SK-N-SH treated with all-trans-retinoic acid at 6 μM for 48 hours (cell line): ENCODE measurements at regions not wholly inside any gene's neighbourhood (a gene's known extent, or its start where the extent isn't known, plus 50 kb on each side); places are given as distances from the start of the nearest gene placed in this dataset.

Experiments
- ATAC-seq: fragments of 200-7000 bp; cut with Tn5 transposase; 3 replicates; pipeline ENCODE4 v1.9.1; 2020; ENCODE audit warnings: mild to moderate bottlenecking, moderate library complexity
- ARNTL ChIP-seq: fragments of 450-650 bp; formaldehyde crosslinking; IDR thresholded peaks from 2 replicates; pipeline ENCODE4 v1.5.0; 2020; ENCODE audit warnings: low read depth, mild to moderate bottlenecking, moderate library complexity, borderline replicate concordance
- BACH2 ChIP-seq: fragments of 250-450 bp; sonication (Bioruptor Pico); IDR thresholded peaks from 2 replicates; pipeline ENCODE4 v1.9.0; 2021; ENCODE audit warnings: mild to moderate bottlenecking, borderline replicate concordance
- CREB5 ChIP-seq: fragments of 250-450 bp; sonication (Bioruptor Pico); IDR thresholded peaks from 2 replicates; pipeline ENCODE4 v1.5.1; 2020; ENCODE audit warnings: low read depth, mild to moderate bottlenecking, moderate library complexity
- CSDC2 ChIP-seq: fragments of 250-450 bp; sonication (Bioruptor Pico); IDR thresholded peaks from 2 replicates; pipeline ENCODE4 v1.5.0; 2020; ENCODE audit warnings: mild to moderate bottlenecking, moderate library complexity
- CSRNP3 ChIP-seq: fragments of 250-450 bp; sonication (Bioruptor Pico); IDR thresholded peaks from 2 replicates; pipeline ENCODE4 v1.5.1; 2021; ENCODE audit warnings: mild to moderate bottlenecking, moderate library complexity
- ESRRG ChIP-seq: fragments of 250-450 bp; sonication (Bioruptor Pico); IDR thresholded peaks from 2 replicates; pipeline ENCODE4 v1.6.1; 2021; ENCODE audit warnings: mild to moderate bottlenecking
- ISL1 ChIP-seq: fragments of 250-450 bp; sonication (Bioruptor Pico); IDR thresholded peaks from 2 replicates; pipeline ENCODE4 v2.1.2; 2022; ENCODE audit warnings: mild to moderate bottlenecking, moderate library complexity
- OSR1 ChIP-seq: fragments of 250-450 bp; sonication (Bioruptor Pico); IDR thresholded peaks from 2 replicates; pipeline ENCODE4 v1.8.0; 2022; ENCODE audit warnings: moderate library complexity, mild to moderate bottlenecking, inconsistent platforms
- PATZ1 ChIP-seq: fragments of 250-450 bp; sonication (Bioruptor Pico); IDR thresholded peaks from 2 replicates; pipeline ENCODE4 v1.8.0; 2020; ENCODE audit warnings: mild to moderate bottlenecking, moderate library complexity, borderline replicate concordance
- POU6F1 ChIP-seq: fragments of 250-450 bp; sonication (Bioruptor Pico); IDR thresholded peaks from 2 replicates; pipeline ENCODE4 v1.8.0; 2021; ENCODE audit warnings: low read depth, mild to moderate bottlenecking, moderate library complexity, borderline replicate concordance
- PPARA ChIP-seq: fragments of 250-450 bp; sonication (Bioruptor Pico); IDR thresholded peaks from 2 replicates; pipeline ENCODE4 v1.5.0; 2020; ENCODE audit warnings: mild to moderate bottlenecking, borderline replicate concordance
- RARB ChIP-seq: fragments of 250-450 bp; sonication (Bioruptor Pico); IDR thresholded peaks from 2 replicates; pipeline ENCODE4 v1.8.0; 2021; ENCODE audit warnings: mild to moderate bottlenecking, moderate library complexity
- SNAI2 ChIP-seq: fragments of 250-450 bp; sonication (Bioruptor Pico); IDR thresholded peaks from 2 replicates; pipeline ENCODE4 v1.5.0; 2020; ENCODE audit warnings: mild to moderate bottlenecking, moderate library complexity
- TOX ChIP-seq: fragments of 250-450 bp; sonication (Bioruptor Pico); IDR thresholded peaks from 2 replicates; pipeline ENCODE4 v1.8.0; 2021; ENCODE audit warnings: mild to moderate bottlenecking, moderate library complexity, borderline replicate concordance
- TSHZ2 ChIP-seq: fragments of 250-450 bp; sonication (Bioruptor Pico); IDR thresholded peaks from 2 replicates; pipeline ENCODE4 v1.5.0; 2020; ENCODE audit warnings: mild to moderate bottlenecking, moderate library complexity
- ZC3H10 ChIP-seq: fragments of 250-450 bp; sonication (Bioruptor Pico); IDR thresholded peaks from 2 replicates; pipeline ENCODE4 v1.5.1; 2021; ENCODE audit warnings: mild to moderate bottlenecking, moderate library complexity
- ZFP3 ChIP-seq: fragments of 250-450 bp; sonication (Bioruptor Pico); IDR thresholded peaks from 2 replicates; pipeline ENCODE4 v1.5.0; 2020; ENCODE audit warnings: mild to moderate bottlenecking, moderate library complexity
- ZFP30 ChIP-seq: fragments of 450-650 bp; formaldehyde crosslinking; IDR thresholded peaks from 2 replicates; pipeline ENCODE4 v1.5.0; 2022; ENCODE audit warnings: mild to moderate bottlenecking, moderate library complexity
- ZNF565 ChIP-seq: fragments of 450-650 bp; formaldehyde crosslinking; conservative IDR thresholded peaks from 2 replicates; pipeline ENCODE4 v1.5.0; 2020; ENCODE audit warnings: low read depth, mild to moderate bottlenecking, moderate library complexity
- ZNF70 ChIP-seq: fragments of 450-650 bp; formaldehyde crosslinking; IDR thresholded peaks from 2 replicates; pipeline ENCODE4 v1.5.0; 2020; ENCODE audit warnings: mild to moderate bottlenecking, moderate library complexity
- ZNF8 ChIP-seq: fragments of 450-650 bp; formaldehyde crosslinking; IDR thresholded peaks from 2 replicates; pipeline ENCODE4 v1.5.0; 2020; ENCODE audit warnings: mild to moderate bottlenecking, moderate library complexity

- TF ChIP-seq OSR1 (CRISPR knock-in tag): no peak
- TF ChIP-seq ZNF565 (CRISPR knock-in tag): no peak
- no peak for TF ChIP-seq CREB5 (CRISPR knock-in tag)
- no peak for TF ChIP-seq ZNF8 (CRISPR knock-in tag)
- no peak for TF ChIP-seq CSDC2 (CRISPR knock-in tag)
- TF ChIP-seq TOX (CRISPR knock-in tag): no peak
- no peak for TF ChIP-seq BACH2 (CRISPR knock-in tag)
- TF ChIP-seq ARNTL (CRISPR knock-in tag): no peak
- TF ChIP-seq ESRRG (CRISPR knock-in tag): no peak
- TF ChIP-seq ZNF70 (CRISPR knock-in tag): no peak
- TF ChIP-seq ZFP3 (CRISPR knock-in tag): no peak
- TF ChIP-seq PPARA (CRISPR knock-in tag): no peak
- no peak for TF ChIP-seq PATZ1 (CRISPR knock-in tag)
- TF ChIP-seq POU6F1 (CRISPR knock-in tag): no peak
- TF ChIP-seq SNAI2 (CRISPR knock-in tag): no peak
- no peak for TF ChIP-seq CSRNP3 (CRISPR knock-in tag)
- TF ChIP-seq RARB (CRISPR knock-in tag): no peak
- TF ChIP-seq ISL1 (CRISPR knock-in tag): no peak
- no peak for TF ChIP-seq ZFP30 (CRISPR knock-in tag)
- no peak for ATAC-seq
Measured at GRCh38 chr5:135228222-135228621, 170.8 kb downstream of the MACROH2A1 start.

- TF ChIP-seq OSR1 (CRISPR knock-in tag) (no peak), ZNF8 (CRISPR knock-in tag) (no peak), ZNF70 (CRISPR knock-in tag) (no peak), TOX (CRISPR knock-in tag) (no peak), ZFP30 (CRISPR knock-in tag) (no peak), POU6F1 (CRISPR knock-in tag) (no peak), ZFP3 (CRISPR knock-in tag) (no peak)
- ATAC-seq: no peak
Measured at GRCh38 chr5:135227064-135228022, 171.7 kb downstream of the MACROH2A1 start.

GRCh38 chr5:135225856-135226560 is 173.0 kb downstream of the MACROH2A1 start:
- ATAC-seq: no peak
- TF ChIP-seq OSR1 (CRISPR knock-in tag) (no peak), ZFP30 (CRISPR knock-in tag) (no peak), ZFP3 (CRISPR knock-in tag) (no peak), ZC3H10 (CRISPR knock-in tag) (no peak), ZNF565 (CRISPR knock-in tag) (no peak), RARB (CRISPR knock-in tag) (no peak), ZNF70 (CRISPR knock-in tag) (no peak), ZNF8 (CRISPR knock-in tag) (no peak), TSHZ2 (CRISPR knock-in tag) (no peak), POU6F1 (CRISPR knock-in tag) (no peak), PPARA (CRISPR knock-in tag) (no peak), ARNTL (CRISPR knock-in tag) (no peak)
